BLaER1 treated with 17β-estradiol and CSF1 and Interleukin-3, amounts not matched to agents 10 nM and 100 nM (cell line): ENCODE measurements at regions not wholly inside any gene's neighbourhood (a gene's known extent, or its start where the extent isn't known, plus 50 kb on each side); places are given as distances from the start of the nearest gene placed in this dataset.
A peak's percentile ranks its signal among the peaks of the same experiment; 100 is the strongest.

Experiments
- H3K27ac ChIP-seq, 11 experiments: shearing (Covaris generic); formaldehyde crosslinking; 2 replicates each; pipeline ENCODE4 v1.8.1; 2022
- H3K27me3 ChIP-seq, 11 experiments: shearing (Covaris generic); formaldehyde crosslinking; 2 replicates each; pipeline ENCODE4 v1.8.1; 2022
- H3K36me3 ChIP-seq, 11 experiments: shearing (Covaris generic); formaldehyde crosslinking; 2 replicates each; pipeline ENCODE4 v1.8.1; 2022
- H3K4me1 ChIP-seq, 10 experiments: shearing (Covaris generic); formaldehyde crosslinking; 2 replicates each; pipeline ENCODE4 v1.8.1; 2022
- H3K4me2 ChIP-seq, 11 experiments: shearing (Covaris generic); formaldehyde crosslinking; 2 replicates each; pipeline ENCODE4 v1.8.1; 2022
- H3K4me3 ChIP-seq, 10 experiments: shearing (Covaris generic); formaldehyde crosslinking; 2 replicates each; pipeline ENCODE4 v1.8.1; 2022
- H3K9ac ChIP-seq, 11 experiments: shearing (Covaris generic); formaldehyde crosslinking; 2 replicates each; pipeline ENCODE4 v1.8.1; 2022
- H3K9me3 ChIP-seq, 11 experiments: shearing (Covaris generic); formaldehyde crosslinking; replicated peaks in 1 of 11; 2 replicates each; pipeline ENCODE4 v1.8.1; 2022
- H4K20me1 ChIP-seq, 11 experiments: shearing (Covaris generic); formaldehyde crosslinking; 2 replicates each; pipeline ENCODE4 v1.8.1; 2022
- Cebpa-rat ChIP-seq, 11 experiments: shearing (Covaris generic); IDR thresholded peaks; 2 replicates each; pipeline ENCODE4 v1.8.1; 2022

- no peak overlapping the region for H3K27ac ChIP-seq
- TF ChIP-seq Cebpa-rat (IDR thresholded peaks at IDR 0.05), result no peak
- H3K9ac ChIP-seq, result no peak overlapping the region
- no peaks in the 10 kb centered on the region for H4K20me1 ChIP-seq
- H3K4me2 ChIP-seq, result no peak overlapping the region
- H3K4me1 ChIP-seq, result no peaks in the 10 kb centered on the region
- H3K9me3 ChIP-seq, result peaks cover 0 to 9% (median 0%) of the 10 kb centered on the region in 11 experiments; a peak in 5 of 22 replicates
- H3K4me3 ChIP-seq, result no peak overlapping the region
- no peaks in the 10 kb centered on the region for H3K27me3 ChIP-seq
- H3K36me3 ChIP-seq, result no peaks in the 10 kb centered on the region
These were observed 245.0 kb upstream of the TMC3 start for GRCh38 chr15:81619002-81619401.

- Histone ChIP-seq H3K4me1 (no peaks in the 10 kb centered on the region), H3K9me3 (no peaks in the 10 kb centered on the region), H3K4me3 (no peak overlapping the region), H4K20me1 (no peaks in the 10 kb centered on the region), H3K36me3 (no peaks in the 10 kb centered on the region), H3K27me3 (no peaks in the 10 kb centered on the region), H3K4me2 (no peak overlapping the region), H3K9ac (no peak overlapping the region), H3K27ac (no peak overlapping the region)
- TF ChIP-seq Cebpa-rat (IDR thresholded peaks at IDR 0.05), result no peak
These were observed 238.6 kb upstream of the TMC3 start for GRCh38 chr15:81612631-81613030.

GRCh38 chr15:81611679-81612078 lies 237.7 kb upstream of the TMC3 start:
- Histone ChIP-seq H3K36me3 (no peaks in the 10 kb centered on the region), H3K9ac (no peak overlapping the region), H3K4me2 (no peak overlapping the region), H3K4me1 (peaks cover 0 to 4% (median 0%) of the 10 kb centered on the region in 10 experiments; a peak in 1 of 20 replicates), H3K9me3 (no peaks in the 10 kb centered on the region), H3K27me3 (no peaks in the 10 kb centered on the region), H3K27ac (no peak overlapping the region), H4K20me1 (no peaks in the 10 kb centered on the region), H3K4me3 (no peak overlapping the region)
- no peak for TF ChIP-seq Cebpa-rat (IDR thresholded peaks at IDR 0.05)

GRCh38 chr15:81608309-81608829 lies 234.4 kb upstream of the TMC3 start:
- Histone ChIP-seq H3K9me3 (0 out of 22 replicates have a peak, but pooled peaks cover 0 to 4% (median 0%) of the 10 kb centered on the region in 11 experiments), H3K36me3 (no peaks in the 10 kb centered on the region), H3K4me2 (no peak overlapping the region), H3K27ac (no peak overlapping the region), H3K9ac (no peak overlapping the region), H3K4me3 (no peak overlapping the region), H3K4me1 (peaks cover 0 to 4% (median 0%) of the 10 kb centered on the region in 10 experiments; a peak in 1 of 20 replicates), H4K20me1 (no peaks in the 10 kb centered on the region), H3K27me3 (no peaks in the 10 kb centered on the region)
- no peak for TF ChIP-seq Cebpa-rat (IDR thresholded peaks at IDR 0.05)

GRCh38 chr15:81604713-81605112 lies 230.7 kb upstream of the TMC3 start:
- Histone ChIP-seq H3K36me3 (no peaks in the 10 kb centered on the region), H3K27me3 (no peaks in the 10 kb centered on the region), H3K9me3 (peaks cover 18 to 30% (median 22%) of the 10 kb centered on the region in 11 experiments), H3K4me1 (peaks cover 0 to 4% (median 0%) of the 10 kb centered on the region in 10 experiments; a peak in 1 of 20 replicates), H3K4me3 (no peak overlapping the region), H4K20me1 (no peaks in the 10 kb centered on the region), H3K9ac (no peak overlapping the region), H3K4me2 (no peak overlapping the region), H3K27ac (no peak overlapping the region)
- no peak for TF ChIP-seq Cebpa-rat (IDR thresholded peaks at IDR 0.05)

- H3K9me3 ChIP-seq, result peaks cover 30 to 71% (median 54%) of the 10 kb centered on the region in 11 experiments
- peak overlapping the region in 2 of 10 experiments; percentile 7 to 24; a peak in 1 of 20 replicates for H3K4me3 ChIP-seq
- H3K4me2 ChIP-seq, result peak overlapping the region; percentile 35 to 88 (median 64)
- no peaks in the 10 kb centered on the region for H4K20me1 ChIP-seq
- H3K27me3 ChIP-seq, result no peaks in the 10 kb centered on the region
- H3K4me1 ChIP-seq, result peaks cover 15 to 36% (median 26%) of the 10 kb centered on the region in 10 experiments
- 0 out of 22 replicates have a peak overlapping the region, but pooled peaks of 1 of the 11 experiments have one; percentile 4 for H3K9ac ChIP-seq
- no peak for TF ChIP-seq Cebpa-rat (IDR thresholded peaks at IDR 0.05)
- no peaks in the 10 kb centered on the region for H3K36me3 ChIP-seq
- H3K27ac ChIP-seq, result peak overlapping the region in 4 of 11 experiments; percentile 1 to 30 (median 16); a peak in 4 of 22 replicates
These were observed 222.3 kb upstream of the TMC3 start for GRCh38 chr15:81596159-81596865.

- Histone ChIP-seq H3K27me3 (no peaks in the 10 kb centered on the region), H3K9ac (0 out of 22 replicates have a peak overlapping the region, but pooled peaks of 1 of the 11 experiments have one; percentile 4), H3K4me3 (peak overlapping the region in 2 of 10 experiments; percentile 7 to 24; a peak in 1 of 20 replicates), H3K36me3 (no peaks in the 10 kb centered on the region), H3K9me3 (peaks cover 27 to 71% (median 54%) of the 10 kb centered on the region in 11 experiments), H3K4me2 (peak overlapping the region; percentile 35 to 88 (median 64)), H3K27ac (peak overlapping the region in 4 of 11 experiments; percentile 1 to 30 (median 16); a peak in 4 of 22 replicates), H3K4me1 (peaks cover 15 to 36% (median 26%) of the 10 kb centered on the region in 10 experiments), H4K20me1 (no peaks in the 10 kb centered on the region)
- no peak for TF ChIP-seq Cebpa-rat (IDR thresholded peaks at IDR 0.05)
These were observed 221.7 kb upstream of the TMC3 start for GRCh38 chr15:81595752-81596151.

GRCh38 chr15:81589671-81590070 lies 215.7 kb upstream of the TMC3 start:
- H4K20me1 ChIP-seq, result no peaks in the 10 kb centered on the region
- H3K4me2 ChIP-seq, result no peak overlapping the region
- H3K4me3 ChIP-seq, result no peak overlapping the region
- H3K4me1 ChIP-seq, result peaks cover 0 to 8% (median 2%) of the 10 kb centered on the region in 10 experiments; a peak in 10 of 20 replicates
- H3K36me3 ChIP-seq, result no peaks in the 10 kb centered on the region
- H3K9ac ChIP-seq, result no peak overlapping the region
- no peak overlapping the region for H3K27ac ChIP-seq
- no peaks in the 10 kb centered on the region for H3K27me3 ChIP-seq
- no peak for TF ChIP-seq Cebpa-rat (IDR thresholded peaks at IDR 0.05)
- peaks cover 7 to 39% (median 28%) of the 10 kb centered on the region in 11 experiments for H3K9me3 ChIP-seq

GRCh38 chr15:81575436-81576123 lies 201.6 kb upstream of the TMC3 start:
- H3K4me2 ChIP-seq, result peak overlapping the region in 7 of 11 experiments; percentile 13 to 63 (median 38); a peak in 12 of 22 replicates
- H3K4me3 ChIP-seq, result no peak overlapping the region
- H4K20me1 ChIP-seq, result no peaks in the 10 kb centered on the region
- no peak overlapping the region for H3K9ac ChIP-seq
- no peaks in the 10 kb centered on the region for H3K27me3 ChIP-seq
- H3K9me3 ChIP-seq, result peaks cover 0 to 5% (median 0%) of the 10 kb centered on the region in 11 experiments; a peak in 4 of 22 replicates
- no peaks in the 10 kb centered on the region for H3K36me3 ChIP-seq
- no peak overlapping the region for H3K27ac ChIP-seq
- no peak for TF ChIP-seq Cebpa-rat (IDR thresholded peaks at IDR 0.05)
- H3K4me1 ChIP-seq, result peaks cover 0 to 20% (median 16%) of the 10 kb centered on the region in 10 experiments; a peak in 14 of 20 replicates
